Chondrocyte (in vitro differentiated cells): ENCODE measurements at regions not wholly inside any gene's neighbourhood (a gene's known extent, or its start where the extent isn't known, plus 50 kb on each side); places are given as distances from the start of the nearest gene placed in this dataset.

ENCODE experiments used
- DNase-seq: peaks from one replicate; pipeline ENCODE4 v3.0.0; 2021; ENCODE audit warnings: mixed read lengths, low spot score
- H3K27ac Mint-ChIP-seq: one replicate; pipeline ENCODE4 v1.8.0; 2021; ENCODE audit warnings: mild to moderate bottlenecking, moderate library complexity, mixed read lengths; ENCODE audit not compliant: unreplicated experiment
- H3K27me3 Mint-ChIP-seq: 2 replicates; pipeline ENCODE4 v1.8.0; 2021; ENCODE audit warnings: low read depth, mixed read lengths
- H3K36me3 Mint-ChIP-seq: 2 replicates; pipeline ENCODE4 v1.8.0; 2021; ENCODE audit warnings: low read depth, mixed read lengths
- H3K4me1 Mint-ChIP-seq: 2 replicates; pipeline ENCODE4 v1.8.0; 2021; ENCODE audit warnings: low read depth, mild to moderate bottlenecking, mixed read lengths
- H3K4me3 Mint-ChIP-seq: one replicate; pipeline ENCODE4 v1.8.0; 2021; ENCODE audit warnings: mild to moderate bottlenecking, moderate library complexity, mixed read lengths; ENCODE audit not compliant: unreplicated experiment
- H3K9me3 Mint-ChIP-seq: 2 replicates; pipeline ENCODE4 v1.8.0; 2021; ENCODE audit warnings: low read depth, mixed read lengths
- CTCF ChIP-seq: fragments of 200-600 bp; sonication (generic); IDR thresholded peaks from 2 replicates; pipeline ENCODE4 v1.5.0; 2021; ENCODE audit warnings: antibody characterized with exemption, mild to moderate bottlenecking, moderate library complexity

DNA sequence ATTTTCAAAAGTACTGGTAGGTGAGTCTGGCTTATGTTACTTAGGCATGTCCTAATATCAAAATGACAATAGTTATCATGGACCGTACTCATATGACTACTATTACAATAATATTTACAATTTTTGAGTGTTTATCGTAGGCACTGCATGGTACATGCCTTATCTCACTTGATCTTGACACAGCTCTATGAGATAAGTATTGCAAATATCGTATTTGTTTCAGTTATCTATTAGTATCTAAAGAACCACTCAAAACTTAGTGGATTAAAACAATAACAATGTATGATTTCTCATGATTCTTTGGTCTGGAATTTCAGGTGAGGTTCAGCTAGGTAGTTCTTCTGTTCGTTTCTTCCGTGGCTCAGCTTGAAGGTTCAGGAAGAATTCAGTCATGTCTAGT lies 59.7 kb upstream of the XCR1 start:
- Mint-ChIP-seq H3K27me3 (peaks cover 10% of the 10 kb centered on the region), H3K36me3 (no peaks in the 10 kb centered on the region), H3K27ac (no peak overlapping the region), H3K4me3 (no peak overlapping the region), H3K4me1 (peaks cover 3% of the 10 kb centered on the region), H3K9me3 (no peaks in the 10 kb centered on the region)
- TF ChIP-seq CTCF = no peak
- DNase-seq = no peak

DNA sequence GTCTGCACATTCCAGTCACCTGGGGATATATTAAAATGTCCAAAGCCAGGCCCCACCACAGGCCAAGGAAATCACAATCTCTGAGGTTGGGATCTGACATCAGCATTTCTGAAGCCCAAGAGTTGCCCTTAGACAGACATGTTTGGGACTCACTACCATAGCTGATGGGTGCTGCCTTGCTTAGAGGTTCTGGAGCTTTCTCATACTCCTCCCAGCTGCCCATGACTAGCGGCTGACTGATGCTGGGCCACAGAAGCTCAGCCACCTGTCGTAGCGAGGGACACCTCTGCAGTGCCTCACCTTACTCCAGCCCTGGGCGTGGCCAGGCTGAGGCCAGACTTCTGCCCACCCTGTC lies 58.8 kb upstream of the XCR1 start:
- H3K4me3 Mint-ChIP-seq = no peak overlapping the region
- no peak for DNase-seq

DNA sequence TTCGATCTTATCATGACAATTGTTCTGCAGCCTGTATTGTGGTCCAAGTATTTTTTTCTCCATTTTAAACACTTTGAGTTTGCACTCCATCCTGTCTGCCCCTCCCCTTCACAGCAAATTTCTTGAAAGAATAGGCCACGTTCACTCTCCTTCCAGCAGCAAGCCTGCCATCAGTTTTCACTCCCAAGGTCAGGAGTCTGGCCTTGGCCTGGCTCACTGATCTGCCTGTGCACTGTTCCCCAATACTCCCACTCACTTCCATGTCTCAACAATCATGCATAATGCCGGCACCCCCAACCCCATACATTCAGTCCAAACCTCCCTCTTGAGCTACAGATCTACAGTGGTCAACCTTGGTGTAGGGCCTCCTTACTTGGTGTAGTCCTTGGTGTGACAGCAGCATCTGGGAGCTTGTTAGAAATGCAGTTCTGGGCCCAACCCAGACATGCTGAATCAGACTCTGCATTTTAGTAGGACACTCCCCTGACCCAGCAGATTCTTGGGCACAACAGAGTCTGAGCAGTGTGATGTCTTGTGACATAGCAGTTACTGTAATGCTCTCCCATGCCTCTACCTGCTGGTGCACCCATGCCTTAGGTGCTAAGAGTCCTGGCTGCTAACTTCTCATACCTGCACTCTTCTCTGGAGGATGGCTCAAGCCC lies 58.3 kb upstream of the XCR1 start:
- DNase-seq = no peak
- H3K36me3 Mint-ChIP-seq = no peaks in the 10 kb centered on the region
- no peak overlapping the region for H3K27ac Mint-ChIP-seq
- peaks cover 3% of the 10 kb centered on the region for H3K4me1 Mint-ChIP-seq
- peaks cover 7% of the 10 kb centered on the region for H3K27me3 Mint-ChIP-seq
- TF ChIP-seq CTCF = no peak
- no peaks in the 10 kb centered on the region for H3K9me3 Mint-ChIP-seq
- no peak overlapping the region for H3K4me3 Mint-ChIP-seq

More for the DNA sequence above, 58.8 kb upstream of the XCR1 start:
- Mint-ChIP-seq H3K4me1 (peaks cover 3% of the 10 kb centered on the region), H3K36me3 (no peaks in the 10 kb centered on the region), H3K27ac (no peak overlapping the region), H3K9me3 (no peaks in the 10 kb centered on the region), H3K27me3 (peaks cover 7% of the 10 kb centered on the region)
- no peak for TF ChIP-seq CTCF

DNA sequence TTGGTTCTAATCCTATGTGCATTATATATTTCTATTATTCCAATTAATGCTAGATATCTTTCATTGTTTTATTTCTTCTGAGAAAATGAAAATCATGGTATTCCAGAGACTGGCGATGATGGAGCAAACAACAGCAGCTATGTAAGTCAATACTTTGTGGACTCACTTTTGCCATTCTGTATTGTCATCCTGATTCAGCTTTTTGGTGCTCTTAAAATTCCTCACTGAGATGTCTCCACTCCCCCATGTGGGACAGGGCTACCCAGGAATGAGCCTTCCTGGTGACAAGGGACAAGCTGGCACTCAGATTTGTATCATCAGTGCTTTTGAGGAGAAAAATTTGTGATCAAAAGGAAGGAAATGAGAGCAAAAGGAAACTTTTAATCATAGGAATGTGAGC lies 56.7 kb upstream of the XCR1 start:
- H3K4me1 Mint-ChIP-seq = peaks cover under 1% of the 10 kb centered on the region
- no peak for TF ChIP-seq CTCF
- H3K9me3 Mint-ChIP-seq = no peaks in the 10 kb centered on the region
- H3K4me3 Mint-ChIP-seq = no peak overlapping the region
- peaks cover 7% of the 10 kb centered on the region for H3K27me3 Mint-ChIP-seq
- DNase-seq = no peak
- no peak overlapping the region for H3K27ac Mint-ChIP-seq
- no peaks in the 10 kb centered on the region for H3K36me3 Mint-ChIP-seq

DNA sequence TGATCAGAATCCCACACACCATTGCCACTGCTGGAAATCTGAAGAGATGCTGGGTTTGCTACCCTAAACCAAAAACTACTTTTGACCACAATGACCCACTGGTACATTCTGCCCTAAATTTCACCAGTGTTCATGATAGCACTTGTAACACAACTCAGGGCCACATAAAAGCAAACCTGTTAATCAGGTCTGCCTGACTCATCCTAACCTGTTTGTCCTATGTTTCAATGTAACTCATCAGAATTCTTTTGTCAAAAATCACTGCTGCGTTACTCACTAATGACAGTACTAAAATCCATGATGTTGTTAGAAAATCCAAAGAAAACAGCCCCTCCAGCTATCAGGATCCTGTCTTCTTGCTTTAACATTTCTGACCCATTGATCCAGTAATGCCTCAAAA lies 55.6 kb upstream of the XCR1 start:
- TF ChIP-seq CTCF = no peak
- H3K27me3 Mint-ChIP-seq = peaks cover 6% of the 10 kb centered on the region
- DNase-seq = no peak
- peaks cover 2% of the 10 kb centered on the region for H3K4me1 Mint-ChIP-seq
- H3K9me3 Mint-ChIP-seq = no peaks in the 10 kb centered on the region
- H3K4me3 Mint-ChIP-seq = no peak overlapping the region
- no peaks in the 10 kb centered on the region for H3K36me3 Mint-ChIP-seq
- H3K27ac Mint-ChIP-seq = no peak overlapping the region
